H1 (cell line): ENCODE measurements at regions not wholly inside any gene's neighbourhood (a gene's known extent, or its start where the extent isn't known, plus 50 kb on each side); places are given as distances from the start of the nearest gene placed in this dataset.

ENCODE experiments used
- ATF3 ChIP-seq: IDR thresholded peaks from 2 replicates; pipeline ENCODE4 v1.6.1; 2011; ENCODE audit warnings: low read depth, mild to moderate bottlenecking, low read length; ENCODE audit not compliant: insufficient read depth
- CEBPB ChIP-seq: IDR thresholded peaks from 2 replicates; pipeline ENCODE4 v1.6.1; 2012; ENCODE audit warnings: low read depth, low read length
- EZH2 ChIP-seq: fragments of 200-600 bp; sonication (generic); IDR thresholded peaks from 2 replicates; pipeline ENCODE4 v1.7.1; 2012; ENCODE audit warnings: low read depth, mild to moderate bottlenecking, moderate library complexity, low read length, inconsistent platforms; ENCODE audit not compliant: severe bottlenecking
- GABPA ChIP-seq: IDR thresholded peaks from 2 replicates; pipeline ENCODE4 v1.6.1; 2011; ENCODE audit warnings: mild to moderate bottlenecking, low read length, moderate library complexity, borderline replicate concordance; ENCODE audit not compliant: insufficient read depth
- HDAC2 ChIP-seq, 2 experiments: fragments of 300-600 bp in 1 of 2; sonication (generic) in 1 of 2; IDR thresholded peaks; 2 replicates each; pipeline ENCODE4 v1.6.1; 2011 to 2012; ENCODE audit warnings: low read depth in 2 of 2, low read length in 2 of 2, mild to moderate bottlenecking in 2 of 2, moderate library complexity in 2 of 2, borderline replicate concordance in 1 of 2, inconsistent platforms in 1 of 2
- MAX ChIP-seq: IDR thresholded peaks from 2 replicates; pipeline ENCODE4 v1.6.1; 2012; ENCODE audit warnings: inconsistent platforms
- POLR2A ChIP-seq, 2 experiments: IDR thresholded peaks; 1 replicate in 1 of 2; 2 replicates in 1 of 2; pipeline ENCODE4 v1.6.1; 2011; ENCODE audit warnings: low read depth in 2 of 2, low read length in 2 of 2, mild to moderate bottlenecking in 2 of 2; ENCODE audit errors: control extremely low read depth in 1 of 2
- POLR2AphosphoS5 ChIP-seq: IDR thresholded peaks from 2 replicates; pipeline ENCODE4 v1.6.1; 2011; ENCODE audit warnings: low read depth, low read length
- RFX5 ChIP-seq: IDR thresholded peaks from 2 replicates; pipeline ENCODE4 v1.6.1; 2011; ENCODE audit warnings: low read depth, low read length, improper control_type of control experiment, borderline replicate concordance
- RNF2 ChIP-seq: fragments of 200-900, 300-1000 bp; sonication (generic); IDR thresholded peaks from 2 replicates; pipeline ENCODE4 v1.7.1; 2016; ENCODE audit warnings: borderline replicate concordance, low read depth, mild to moderate bottlenecking, antibody characterized with exemption, low read length; ENCODE audit not compliant: poor library complexity, severe bottlenecking; ENCODE audit errors: missing control alignments
- SP1 ChIP-seq: IDR thresholded peaks from 2 replicates; pipeline ENCODE4 v1.6.1; 2011; ENCODE audit warnings: low read depth, low read length
- USF2 ChIP-seq: IDR thresholded peaks from 2 replicates; pipeline ENCODE4 v1.6.1; 2011; ENCODE audit warnings: low read length, improper control_type of control experiment
- TF ChIP-seq, protein P1 (sequence below), 3 experiments: IDR thresholded peaks; 1 replicate in 2 of 3; 2 replicates in 1 of 3; pipeline versions ENCODE4 v1.5.1 to v1.6.1; 2011; ENCODE audit warnings: low read length in 3 of 3, mild to moderate bottlenecking in 3 of 3, inconsistent platforms in 2 of 3, low read depth in 1 of 3, moderate library complexity in 1 of 3; ENCODE audit not compliant: insufficient read depth in 1 of 3; ENCODE audit errors: control extremely low read depth in 1 of 3

DNA sequence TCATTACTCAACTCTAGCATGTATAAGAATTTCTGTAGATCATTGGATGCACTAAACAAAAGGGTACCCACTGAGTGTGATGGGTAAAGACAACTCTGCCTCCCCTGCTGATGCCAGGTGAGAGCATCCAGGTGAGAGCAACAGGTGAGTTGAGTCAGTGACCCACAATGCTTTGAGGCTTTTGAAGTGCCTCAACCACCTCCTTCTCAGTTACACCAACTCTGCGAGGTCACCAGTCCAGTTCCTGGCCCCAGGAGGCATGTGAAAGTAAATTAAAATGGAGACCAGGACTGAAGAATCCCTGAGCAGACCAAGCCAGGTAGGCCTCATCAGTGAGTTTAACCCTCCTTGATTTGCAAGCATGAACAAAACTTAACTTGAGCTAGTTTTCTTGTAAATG lies 505.8 kb downstream of the EBF1 start:
- TF ChIP-seq RNF2: no peak
- no peak for TF ChIP-seq GABPA
- TF ChIP-seq, protein P1, sequence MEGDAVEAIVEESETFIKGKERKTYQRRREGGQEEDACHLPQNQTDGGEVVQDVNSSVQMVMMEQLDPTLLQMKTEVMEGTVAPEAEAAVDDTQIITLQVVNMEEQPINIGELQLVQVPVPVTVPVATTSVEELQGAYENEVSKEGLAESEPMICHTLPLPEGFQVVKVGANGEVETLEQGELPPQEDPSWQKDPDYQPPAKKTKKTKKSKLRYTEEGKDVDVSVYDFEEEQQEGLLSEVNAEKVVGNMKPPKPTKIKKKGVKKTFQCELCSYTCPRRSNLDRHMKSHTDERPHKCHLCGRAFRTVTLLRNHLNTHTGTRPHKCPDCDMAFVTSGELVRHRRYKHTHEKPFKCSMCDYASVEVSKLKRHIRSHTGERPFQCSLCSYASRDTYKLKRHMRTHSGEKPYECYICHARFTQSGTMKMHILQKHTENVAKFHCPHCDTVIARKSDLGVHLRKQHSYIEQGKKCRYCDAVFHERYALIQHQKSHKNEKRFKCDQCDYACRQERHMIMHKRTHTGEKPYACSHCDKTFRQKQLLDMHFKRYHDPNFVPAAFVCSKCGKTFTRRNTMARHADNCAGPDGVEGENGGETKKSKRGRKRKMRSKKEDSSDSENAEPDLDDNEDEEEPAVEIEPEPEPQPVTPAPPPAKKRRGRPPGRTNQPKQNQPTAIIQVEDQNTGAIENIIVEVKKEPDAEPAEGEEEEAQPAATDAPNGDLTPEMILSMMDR (IDR thresholded peaks at IDR 0.05; ENCODE audit: control extremely low read depth in 1 of 3, insufficient read depth in 1 of 3, low read depth in 1 of 3, low read length in 3 of 3): no peak
- no peak for TF ChIP-seq MAX
- no peak for TF ChIP-seq HDAC2 (IDR thresholded peaks at IDR 0.05; ENCODE audit: borderline replicate concordance in 1 of 2, low read depth in 2 of 2, low read length in 2 of 2)
- TF ChIP-seq POLR2AphosphoS5: no peak
- TF ChIP-seq CEBPB: no peak
- TF ChIP-seq ATF3: no peak
- no peak for TF ChIP-seq POLR2A (IDR thresholded peaks at IDR 0.05; ENCODE audit: control extremely low read depth in 1 of 2, low read depth in 2 of 2, low read length in 2 of 2)
- no peak for TF ChIP-seq EZH2
- no peak for TF ChIP-seq USF2
- no peak for TF ChIP-seq SP1
- TF ChIP-seq RFX5: no peak
